Kidney glomerular epithelial cell (primary cell): ENCODE measurements at regions not wholly inside any gene's neighbourhood (a gene's known extent, or its start where the extent isn't known, plus 50 kb on each side); places are given as distances from the start of the nearest gene placed in this dataset.

Source experiments
- DNase-seq: peaks from one replicate; lab custom pipeline; 2025; lab: John Stamatoyannopoulos, UW

DNA sequence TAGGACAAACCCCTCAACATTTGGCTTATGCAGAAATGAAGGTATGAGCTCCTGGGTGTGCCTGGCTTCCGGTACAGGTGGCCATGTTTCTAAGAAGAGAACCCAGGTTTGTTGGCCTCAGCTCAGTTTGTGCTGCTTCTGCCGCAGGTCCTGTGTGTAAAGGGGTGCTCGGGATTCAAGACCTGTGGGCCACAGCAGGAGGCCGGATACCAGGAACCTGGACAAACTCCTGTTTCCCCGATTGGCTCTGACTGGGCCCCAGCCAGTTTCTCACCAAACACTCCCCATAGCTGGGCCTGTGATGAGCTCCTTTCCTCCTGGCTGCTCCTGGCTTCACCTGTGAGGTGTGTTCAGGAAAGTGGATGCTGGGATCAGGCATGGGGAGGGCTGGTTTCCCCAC, 271.2 kb upstream of the IRX2 start:
- no peak for DNase-seq

- no peak for DNase-seq
Observed at GRCh38 chr5:3020426-3020825, 268.9 kb upstream of the IRX2 start.

DNA sequence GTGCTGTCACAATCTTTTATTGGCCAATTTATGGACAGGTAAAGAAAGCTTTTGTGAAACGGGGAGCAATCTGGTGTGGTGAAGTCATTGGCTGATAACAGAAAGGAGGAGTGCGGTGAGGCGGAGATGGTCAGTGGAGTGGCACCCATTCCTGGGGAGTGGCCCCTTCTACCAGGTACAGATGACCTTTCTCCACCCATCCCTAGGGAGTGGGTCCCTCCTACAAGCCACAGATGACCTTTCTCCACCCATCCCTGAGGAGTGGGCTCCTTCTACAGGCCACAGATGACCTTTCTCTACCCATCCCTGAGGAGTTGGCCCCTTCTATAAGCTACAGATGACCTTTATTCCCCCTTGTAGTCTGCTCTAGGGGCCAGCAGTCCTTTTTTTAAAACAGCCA, 267.6 kb upstream of the IRX2 start:
- no peak for DNase-seq

DNA sequence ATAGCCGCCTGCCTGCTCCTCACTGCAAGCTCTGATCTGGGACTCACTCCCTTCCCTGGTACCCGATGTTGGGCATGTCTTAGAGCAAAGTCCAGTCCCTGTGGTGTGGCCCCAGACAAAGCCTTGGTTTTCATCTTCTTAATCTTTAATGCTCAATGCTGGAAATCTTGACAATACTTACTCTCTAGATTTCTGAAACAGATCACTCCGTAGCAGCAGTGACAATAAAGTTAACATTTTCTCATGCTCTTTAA, 260.2 kb upstream of the IRX2 start:
- DNase-seq: no peak

DNA sequence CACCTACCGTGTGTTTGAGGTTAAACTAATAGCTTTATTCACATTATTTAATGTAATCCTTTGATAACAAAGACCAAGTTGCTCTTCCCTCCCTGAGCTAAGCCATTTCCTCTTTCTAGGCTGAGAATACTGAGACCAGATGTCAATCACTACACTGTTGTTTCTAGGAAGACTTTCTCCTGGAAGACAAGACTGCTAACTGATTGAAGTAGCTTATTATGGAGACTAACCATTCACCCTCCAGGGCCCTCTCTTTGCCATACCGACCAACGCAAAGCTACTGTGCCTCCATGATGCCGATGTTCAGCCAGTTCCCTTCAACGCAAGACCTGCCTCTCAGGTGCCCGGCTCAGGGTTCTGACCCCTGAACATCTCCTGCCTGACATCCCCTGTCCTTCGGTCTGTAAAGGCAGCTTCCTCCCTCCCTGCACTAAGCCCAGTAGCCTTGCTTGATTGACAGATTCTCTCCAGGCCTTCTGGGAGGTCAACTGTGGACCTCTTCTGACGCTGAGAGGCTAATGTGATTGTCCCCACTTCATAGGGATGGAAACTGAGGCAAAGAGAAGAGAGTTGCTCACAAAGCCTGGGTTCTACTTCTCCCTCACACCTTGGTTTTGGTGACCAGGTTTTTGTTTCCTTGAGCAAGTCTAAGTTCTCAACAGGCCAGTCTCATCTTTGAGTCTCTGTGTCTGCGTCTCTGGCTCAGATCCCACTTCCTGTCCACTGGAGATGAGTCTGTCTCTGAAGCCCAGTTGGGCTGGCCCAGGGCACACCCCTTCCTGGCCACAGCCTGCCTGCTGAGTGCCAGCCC, 259.7 kb upstream of the IRX2 start:
- no peak for DNase-seq

DNA sequence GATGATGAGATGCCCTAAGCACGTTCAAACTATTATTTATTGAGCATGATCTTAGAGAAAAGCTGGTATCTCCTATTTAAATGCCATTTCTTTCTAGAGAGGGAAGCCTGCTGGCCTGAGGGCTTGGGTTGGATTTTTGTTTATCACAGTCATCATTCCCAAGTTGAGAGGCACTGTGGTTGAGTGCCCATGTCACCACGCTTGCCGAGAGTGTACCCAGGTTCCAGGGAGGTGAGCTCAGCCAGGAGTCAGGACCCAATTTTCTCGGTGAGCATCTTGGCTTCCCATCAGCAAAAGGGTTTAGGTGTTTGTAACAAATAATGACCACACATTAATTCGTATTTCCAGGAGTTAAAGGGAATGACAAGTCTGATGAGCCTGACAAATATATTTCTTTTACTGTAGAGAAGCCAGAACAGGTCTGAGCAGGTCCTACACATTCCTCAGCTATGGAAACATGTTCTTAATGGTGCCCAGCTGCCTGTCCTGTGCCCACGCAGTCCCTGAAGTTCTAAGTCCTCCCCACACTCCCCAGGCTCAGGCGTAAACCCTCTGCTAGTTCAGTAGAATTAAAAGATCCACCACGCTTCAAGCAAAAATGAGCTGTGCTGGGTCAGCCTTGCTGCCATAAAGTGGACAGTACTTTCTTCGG, 258.9 kb upstream of the IRX2 start:
- no peak for DNase-seq

DNA sequence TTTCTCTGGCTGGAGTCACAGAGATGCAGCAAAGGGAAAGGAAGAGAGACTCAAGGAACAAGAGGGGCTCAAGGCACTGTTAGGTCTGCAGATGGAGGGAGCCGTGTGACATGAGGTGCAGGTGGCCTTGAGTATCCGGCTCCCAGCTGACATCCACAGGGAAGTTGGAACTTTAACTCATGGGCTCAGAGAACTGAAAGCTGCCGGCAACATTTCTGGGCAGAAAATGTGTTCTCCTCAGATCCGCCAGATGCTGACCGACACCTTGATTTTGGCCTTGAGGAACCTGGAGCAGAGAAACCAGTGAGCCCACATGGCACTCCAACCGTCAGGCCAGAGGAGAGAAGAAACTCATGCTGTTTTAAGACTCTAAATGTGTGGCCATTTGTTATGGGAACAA, 258.1 kb upstream of the IRX2 start:
- no peak for DNase-seq

DNA sequence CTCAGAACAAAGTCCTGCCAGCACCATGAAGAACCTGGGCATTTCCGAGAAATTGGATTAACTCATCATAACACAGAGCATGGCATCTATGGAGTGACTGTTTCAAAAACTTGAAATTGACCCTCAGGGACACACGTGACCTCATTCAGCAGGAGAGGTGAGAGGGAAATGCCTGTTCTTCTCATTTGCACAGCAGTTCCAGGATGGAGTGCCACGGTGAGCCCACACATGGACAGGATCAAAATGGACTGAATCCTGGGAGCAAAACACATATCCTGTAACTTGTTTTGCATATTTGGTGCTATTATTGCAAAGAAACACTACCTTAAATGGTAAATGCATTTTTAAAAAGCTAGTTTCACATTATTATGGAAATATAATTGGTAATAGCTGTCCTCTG, 256.1 kb upstream of the IRX2 start:
- no peak for DNase-seq

DNA sequence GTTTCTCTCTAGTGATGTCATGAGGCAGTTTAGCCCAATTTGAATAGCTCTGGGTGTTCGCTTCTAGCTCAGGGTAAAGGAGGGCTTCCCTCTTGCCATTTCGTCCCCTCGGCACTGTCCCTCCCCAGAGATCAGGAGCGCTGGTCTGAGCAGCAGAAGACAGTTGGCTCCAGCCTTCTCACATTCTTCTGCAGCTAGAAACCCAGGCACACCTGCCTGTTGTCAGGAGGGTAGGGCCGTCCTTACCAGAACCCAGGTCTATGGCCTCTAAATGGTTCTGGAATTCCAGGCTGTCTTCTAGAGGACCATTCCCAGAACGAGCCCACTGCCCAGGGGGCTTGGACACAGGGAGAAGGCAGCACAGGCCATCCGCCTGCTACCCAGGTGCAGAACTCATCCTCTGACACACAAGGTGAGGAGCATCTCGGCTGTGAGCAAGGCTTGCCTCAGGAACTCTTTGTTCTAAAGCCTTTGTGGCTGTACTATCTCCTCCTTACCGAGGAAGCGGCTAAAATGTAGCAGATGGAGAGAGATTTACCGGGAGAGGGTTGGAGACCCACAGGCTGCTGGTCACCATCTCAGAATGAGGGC, 255.6 kb upstream of the IRX2 start:
- DNase-seq: no peak

DNA sequence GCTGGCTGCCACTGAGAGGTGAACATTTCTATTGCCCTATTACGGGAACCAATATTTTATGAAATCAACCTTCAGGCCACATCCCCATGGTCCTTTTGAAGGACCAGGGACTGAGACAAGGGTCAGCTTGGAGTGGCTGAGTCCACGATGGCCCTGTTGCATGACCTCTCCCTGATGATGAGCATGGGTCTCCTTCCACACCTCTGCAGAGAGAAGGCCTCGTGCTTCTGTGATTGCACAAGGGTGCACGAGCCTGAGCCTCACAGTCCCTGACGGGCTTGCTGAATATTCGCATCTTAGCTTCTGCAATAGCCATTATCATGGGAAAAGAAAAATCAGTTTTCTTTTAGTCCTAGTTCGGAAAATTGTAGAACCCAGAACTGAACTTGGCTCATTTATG, 255.0 kb upstream of the IRX2 start:
- DNase-seq: no peak

GRCh38 chr5:3004361-3005080, 253.0 kb upstream of the IRX2 start:
- DNase-seq: no peak

- no peak for DNase-seq
Observed at GRCh38 chr5:3002230-3002629, 250.8 kb upstream of the IRX2 start.

DNA sequence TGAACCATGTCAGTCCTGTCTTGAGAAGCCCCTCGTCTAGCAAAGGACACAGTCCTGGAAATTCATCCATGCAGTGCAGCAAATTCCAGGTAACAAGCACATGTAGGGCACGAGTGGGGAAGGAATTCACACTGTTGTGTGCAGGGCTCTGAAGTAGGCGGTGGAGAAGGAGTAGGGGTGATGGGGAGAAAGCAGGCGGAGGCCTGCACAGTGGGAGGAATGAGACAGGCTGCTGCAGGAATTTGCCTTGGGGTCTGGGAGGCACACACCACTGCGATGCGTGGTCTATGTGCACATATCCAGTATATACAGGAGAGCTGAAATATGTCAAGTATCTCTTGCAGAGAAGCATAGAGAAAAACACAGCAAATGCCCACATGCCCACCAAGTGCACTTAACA, 249.2 kb upstream of the IRX2 start:
- no peak for DNase-seq

GRCh38 chr5:2999926-3000325, 248.4 kb upstream of the IRX2 start:
- no peak for DNase-seq

DNA sequence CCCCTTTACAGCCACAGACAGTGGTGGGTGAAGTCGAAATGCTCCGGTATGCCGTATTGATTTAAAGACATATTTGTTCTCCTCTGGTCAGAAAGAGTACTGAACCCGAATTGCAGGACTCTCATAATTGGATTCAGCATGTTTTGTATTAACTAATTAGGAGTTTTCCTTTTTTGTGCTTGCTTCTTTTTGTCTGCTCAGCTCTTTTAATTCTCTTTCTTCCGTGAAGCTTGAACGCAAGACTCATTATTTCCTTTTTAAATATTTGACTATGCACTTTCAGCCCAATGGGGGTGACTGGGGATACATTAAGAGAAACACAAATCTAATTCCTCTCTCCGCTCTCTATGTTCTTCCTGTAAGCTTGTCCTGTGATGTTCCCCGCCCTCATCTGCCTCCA, 246.6 kb upstream of the IRX2 start:
- DNase-seq: no peak

- no peak for DNase-seq
Observed at GRCh38 chr5:2997179-2997578, 245.7 kb upstream of the IRX2 start.

DNA sequence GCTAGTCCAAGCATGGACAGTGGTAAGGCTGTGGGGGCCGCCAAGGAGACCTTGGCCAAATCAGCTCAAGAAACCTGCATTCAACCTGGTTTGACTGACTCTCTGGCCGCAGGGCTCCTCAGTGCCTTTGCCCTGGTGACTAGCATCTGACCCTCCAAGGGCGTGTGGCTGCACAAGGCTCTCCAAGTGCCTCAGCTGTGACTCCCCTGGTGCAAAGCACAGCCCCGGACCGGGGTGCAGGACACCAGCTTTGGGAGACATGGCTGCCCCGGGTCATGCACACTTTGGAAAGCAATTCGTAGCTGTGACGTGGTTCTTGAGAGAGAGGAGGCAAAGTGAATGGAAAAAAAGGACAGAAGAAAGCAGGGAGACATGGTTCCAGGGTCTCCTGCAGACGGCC, 245.2 kb upstream of the IRX2 start:
- no peak for DNase-seq

GRCh38 chr5:2996248-2996647, 244.8 kb upstream of the IRX2 start:
- DNase-seq: no peak

DNA sequence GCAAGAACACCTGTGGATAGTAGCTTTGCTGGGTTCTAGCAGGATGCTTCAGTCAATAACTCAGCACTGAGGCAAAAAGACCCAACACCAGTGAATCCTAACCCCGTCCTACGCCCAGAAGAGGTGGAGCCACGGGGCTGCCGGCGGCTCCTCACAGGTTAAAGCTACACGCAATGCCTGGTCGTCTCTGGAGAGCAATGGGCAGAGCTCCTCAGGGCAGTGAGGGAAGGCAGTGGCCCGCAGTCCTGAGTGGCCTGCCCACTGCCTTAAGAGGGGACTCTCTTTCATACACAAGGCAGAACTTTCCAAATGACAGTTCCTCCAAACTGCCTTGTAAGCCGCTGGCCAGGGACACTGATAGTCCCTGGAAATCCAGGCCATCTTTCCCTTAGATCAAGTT, 244.2 kb upstream of the IRX2 start:
- DNase-seq: no peak

DNA sequence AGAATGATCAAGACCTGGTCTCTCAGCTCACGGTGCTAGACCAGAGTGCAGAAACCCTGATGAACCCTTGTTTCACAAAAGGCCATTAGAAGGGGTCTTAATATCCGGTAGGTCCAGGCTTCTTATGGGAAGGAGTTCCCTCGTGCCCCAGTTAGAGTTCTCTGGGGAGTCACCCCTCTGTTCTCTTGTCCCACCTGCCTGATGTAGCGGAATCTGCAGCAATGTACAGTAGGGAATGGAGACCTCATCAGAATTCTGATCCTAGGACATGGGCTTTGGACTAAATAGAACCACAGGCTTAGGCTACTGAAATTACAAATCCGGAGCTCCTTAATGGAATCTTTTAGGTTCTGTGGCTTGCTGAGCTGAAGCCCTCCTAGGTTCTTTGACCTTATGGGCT, 243.6 kb upstream of the IRX2 start:
- DNase-seq: no peak

GRCh38 chr5:2993771-2994170, 242.3 kb upstream of the IRX2 start:
- no peak for DNase-seq

GRCh38 chr5:2993301-2993700, 241.8 kb upstream of the IRX2 start:
- no peak for DNase-seq

DNA sequence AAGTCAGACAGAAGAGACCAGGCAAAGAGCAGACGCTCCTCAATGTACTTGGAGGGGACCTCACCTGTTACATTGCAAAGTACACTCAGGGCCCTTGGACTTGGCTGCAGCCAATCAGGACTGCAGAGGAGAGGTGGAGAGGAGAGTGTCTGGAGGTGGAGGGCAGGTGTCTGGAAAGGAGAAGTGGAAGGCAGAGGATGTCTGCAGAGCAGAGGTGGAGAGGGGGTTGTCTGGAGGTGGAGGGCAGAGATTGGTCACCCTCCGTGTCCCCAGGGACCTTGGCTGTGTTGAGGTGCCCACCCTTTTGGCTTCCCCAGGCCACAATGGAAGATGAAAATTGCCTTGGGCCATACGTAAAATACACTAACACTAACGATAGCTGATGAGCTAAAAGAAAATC, 241.3 kb upstream of the IRX2 start:
- DNase-seq: no peak
